ENCODE measurements at regions not wholly inside any gene's neighbourhood (a gene's known extent, or its start where the extent isn't known, plus 50 kb on each side); places are given as distances from the start of the nearest gene placed in this dataset.

GRCh38 chr14:58839233-58839632, 201.5 kb downstream of the DACT1 start:
- no peak for DNase-seq (ENCODE audit: extremely low spot score)
- TF ChIP-seq, protein P1, sequence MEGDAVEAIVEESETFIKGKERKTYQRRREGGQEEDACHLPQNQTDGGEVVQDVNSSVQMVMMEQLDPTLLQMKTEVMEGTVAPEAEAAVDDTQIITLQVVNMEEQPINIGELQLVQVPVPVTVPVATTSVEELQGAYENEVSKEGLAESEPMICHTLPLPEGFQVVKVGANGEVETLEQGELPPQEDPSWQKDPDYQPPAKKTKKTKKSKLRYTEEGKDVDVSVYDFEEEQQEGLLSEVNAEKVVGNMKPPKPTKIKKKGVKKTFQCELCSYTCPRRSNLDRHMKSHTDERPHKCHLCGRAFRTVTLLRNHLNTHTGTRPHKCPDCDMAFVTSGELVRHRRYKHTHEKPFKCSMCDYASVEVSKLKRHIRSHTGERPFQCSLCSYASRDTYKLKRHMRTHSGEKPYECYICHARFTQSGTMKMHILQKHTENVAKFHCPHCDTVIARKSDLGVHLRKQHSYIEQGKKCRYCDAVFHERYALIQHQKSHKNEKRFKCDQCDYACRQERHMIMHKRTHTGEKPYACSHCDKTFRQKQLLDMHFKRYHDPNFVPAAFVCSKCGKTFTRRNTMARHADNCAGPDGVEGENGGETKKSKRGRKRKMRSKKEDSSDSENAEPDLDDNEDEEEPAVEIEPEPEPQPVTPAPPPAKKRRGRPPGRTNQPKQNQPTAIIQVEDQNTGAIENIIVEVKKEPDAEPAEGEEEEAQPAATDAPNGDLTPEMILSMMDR (IDR thresholded peaks at IDR 0.05; ENCODE audit: control extremely low read depth, extremely low read depth, low read depth, missing control alignments) = no peak
- CTCF ChIA-PET = interaction anchor here (0.8 kb wide), 1 partner anchor 10 kb away, joined by 3 read pairs; no protein-coding TSS in a partner anchor
- POLR2A ChIA-PET = no interaction called here

- no peak for DNase-seq (ENCODE audit: extremely low spot score)
- POLR2A ChIA-PET = no interaction called here
- CTCF ChIA-PET = interaction anchor here (0.6 to 1.3 kb wide), 2 partner anchors 10 to 17 kb away, joined by 3 to 4 read pairs; no protein-coding TSS in a partner anchor
- TF ChIP-seq, protein P1 (IDR thresholded peaks at IDR 0.05; ENCODE audit: control extremely low read depth, extremely low read depth, low read depth, missing control alignments) = no peak
Observed at GRCh38 chr14:58844544-58844943, 206.8 kb downstream of the DACT1 start.

- CTCF ChIA-PET = interaction anchor here (1.8 kb wide), 1 partner anchor 142 kb away, joined by 3 read pairs; no protein-coding TSS in a partner anchor
- TF ChIP-seq, protein P1 (IDR thresholded peaks at IDR 0.05; ENCODE audit: control extremely low read depth, extremely low read depth, low read depth, missing control alignments) = no peak
- POLR2A ChIA-PET = no interaction called here
- no peak for DNase-seq (ENCODE audit: extremely low spot score)
Observed at GRCh38 chr14:58846682-58847465, 209.1 kb downstream of the DACT1 start.

DNA sequence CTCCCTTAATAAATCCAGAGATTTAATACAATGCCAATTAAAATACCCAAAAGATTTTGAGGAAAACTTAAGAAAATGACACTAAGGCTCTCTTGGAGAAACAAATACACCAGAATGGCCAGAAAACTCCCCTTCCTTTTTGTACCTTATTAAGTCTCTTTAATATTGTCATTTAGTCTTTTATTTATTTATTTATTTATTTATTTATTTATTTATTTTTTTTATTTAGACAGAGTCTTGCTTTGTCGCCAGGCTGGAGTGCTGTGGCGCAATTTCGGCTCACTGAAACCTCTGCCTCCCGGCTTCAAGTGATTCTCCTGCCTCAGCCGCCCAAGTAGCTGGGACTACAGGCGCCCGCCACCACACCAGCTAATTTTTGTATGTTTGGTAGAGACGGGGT, 210.6 kb downstream of the DACT1 start:
- DNase-seq (ENCODE audit: extremely low spot score) = no peak
- TF ChIP-seq, protein P1 (IDR thresholded peaks at IDR 0.05; ENCODE audit: control extremely low read depth, extremely low read depth, low read depth, missing control alignments) = no peak
- POLR2A ChIA-PET = no interaction called here
- CTCF ChIA-PET = no interaction called here

DNA sequence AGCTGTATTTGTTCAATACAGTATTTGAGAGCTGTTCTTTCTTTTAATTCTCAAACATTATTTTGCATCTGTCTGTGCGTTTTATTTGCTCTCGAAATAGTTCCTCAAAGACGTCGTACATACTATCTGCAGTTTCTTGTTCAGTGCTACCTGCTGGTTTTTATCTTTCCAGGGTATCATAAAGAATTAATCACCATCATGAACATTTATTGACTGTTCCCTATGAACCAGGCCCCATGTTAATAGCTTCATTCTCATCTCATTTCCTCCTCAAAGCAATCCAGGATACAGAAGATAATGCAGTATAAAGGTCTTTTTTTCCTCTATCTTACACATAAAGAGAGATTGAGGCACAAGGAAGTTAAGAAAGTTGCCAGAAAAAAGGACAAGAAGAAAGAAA, 211.8 kb downstream of the DACT1 start:
- POLR2A ChIA-PET = no interaction called here
- TF ChIP-seq, protein P1 (IDR thresholded peaks at IDR 0.05; ENCODE audit: control extremely low read depth, extremely low read depth, low read depth, missing control alignments) = no peak
- CTCF ChIA-PET = no interaction called here
- DNase-seq (ENCODE audit: extremely low spot score) = no peak

DNA sequence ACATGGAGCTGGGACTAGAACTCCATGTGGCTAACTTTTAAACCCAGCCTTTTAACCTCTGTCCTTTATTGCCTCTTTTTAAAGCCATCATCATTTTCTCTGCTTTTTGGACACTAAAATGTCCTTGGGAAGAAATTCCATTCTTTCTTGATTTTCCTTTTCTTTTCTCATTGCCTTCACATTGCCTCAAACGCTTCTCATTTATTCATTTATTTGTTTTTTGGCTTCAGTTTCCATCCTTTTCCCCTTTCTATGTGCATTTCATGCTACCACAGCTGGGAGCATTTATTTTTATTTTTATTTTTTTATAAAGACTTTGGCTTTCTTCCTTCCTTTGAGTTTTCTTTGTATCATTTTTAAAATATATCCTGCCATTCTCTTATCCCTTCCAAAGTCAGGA, 212.2 kb downstream of the DACT1 start:
- TF ChIP-seq, protein P1 (IDR thresholded peaks at IDR 0.05; ENCODE audit: control extremely low read depth, extremely low read depth, low read depth, missing control alignments) = no peak
- CTCF ChIA-PET = no interaction called here
- no peak for DNase-seq (ENCODE audit: extremely low spot score)
- POLR2A ChIA-PET = no interaction called here
